ENCODE measurements at regions not wholly inside any gene's neighbourhood (a gene's known extent, or its start where the extent isn't known, plus 50 kb on each side); places are given as distances from the start of the nearest gene placed in this dataset.

GRCh38 chr18:71370671-71371445, 1082.0 kb downstream of the SOCS6 start:
- TF ChIP-seq CTCF (IDR thresholded peaks at IDR 0.05) (no peak), POLR2A (IDR thresholded peaks at IDR 0.05) (no peak)

Data from uterus (tissue), 2 donors.